BJ (cell line): ENCODE measurements at regions not wholly inside any gene's neighbourhood (a gene's known extent, or its start where the extent isn't known, plus 50 kb on each side); places are given as distances from the start of the nearest gene placed in this dataset.

Experiments
- CTCF ChIA-PET: fragments of 350-600 bp; formaldehyde crosslinking; extraction: SDS; loops from one replicate; lab custom pipeline; 2021; ENCODE audit warnings: antibody characterized with exemption, inconsistent platforms; lab: Yijun Ruan, JAX
- POLR2A ChIA-PET: fragments of 300-600 bp; sonication (Branson Sonifier 250); formaldehyde crosslinking; extraction: SDS; loops from one replicate; lab custom pipeline; 2021; ENCODE audit warnings: antibody characterized with exemption; lab: Charles Lee
- DNase-seq: peaks from one replicate; pipeline ENCODE4 v3.0.0-alpha.2; 2011; ENCODE audit warnings: low read depth
- H3K27me3 ChIP-seq: 2 replicates; pipeline ENCODE4 v1.6.0; 2011; ENCODE audit warnings: low read length; ENCODE audit not compliant: control insufficient read depth, insufficient read depth
- H3K36me3 ChIP-seq: 2 replicates; pipeline ENCODE4 v1.5.1; 2011; ENCODE audit warnings: low read length; ENCODE audit not compliant: control insufficient read depth, insufficient read depth
- H3K4me3 ChIP-seq: 2 replicates; pipeline ENCODE4 v1.5.1; 2011; ENCODE audit warnings: low read depth, mild to moderate bottlenecking, control low read depth, low read length
- CTCF ChIP-seq: IDR thresholded peaks from 2 replicates; pipeline ENCODE4 v1.5.1; 2011; ENCODE audit warnings: low read depth, mild to moderate bottlenecking, control low read depth, inconsistent platforms, low read length, moderate library complexity; ENCODE audit not compliant: insufficient read depth

GRCh38 chr18:73917046-73917445 is 230.6 kb downstream of the FBXO15 start:
- CTCF ChIA-PET, result no interaction called here
- no peak overlapping the region for H3K4me3 ChIP-seq
- H3K27me3 ChIP-seq, result 0 out of 2 replicates have a peak, but pooled peaks cover under 1% of the 10 kb centered on the region
- POLR2A ChIA-PET, result no interaction called here
- H3K36me3 ChIP-seq, result no peaks in the 10 kb centered on the region
- TF ChIP-seq CTCF, result no peak
- no peak for DNase-seq

GRCh38 chr18:73913505-73913904 is 234.1 kb downstream of the FBXO15 start:
- Histone ChIP-seq H3K4me3 (no peak overlapping the region), H3K27me3 (peaks cover 2% of the 10 kb centered on the region; the same call in 1 of the 2 replicates), H3K36me3 (no peaks in the 10 kb centered on the region)
- DNase-seq, result no peak
- no peak for TF ChIP-seq CTCF
- CTCF ChIA-PET, result no interaction called here
- POLR2A ChIA-PET, result no interaction called here

- Histone ChIP-seq H3K4me3 (no peak overlapping the region), H3K36me3 (no peaks in the 10 kb centered on the region), H3K27me3 (peaks cover 2% of the 10 kb centered on the region)
- no peak for DNase-seq
- TF ChIP-seq CTCF, result no peak
- CTCF ChIA-PET, result no interaction called here
- POLR2A ChIA-PET, result no interaction called here
Measured at GRCh38 chr18:73908323-73908722, 239.3 kb downstream of the FBXO15 start.

- ChIA-PET CTCF (no interaction called here), POLR2A (no interaction called here)
- TF ChIP-seq CTCF, result no peak
- Histone ChIP-seq H3K4me3 (no peak overlapping the region), H3K27me3 (no peaks in the 10 kb centered on the region), H3K36me3 (no peaks in the 10 kb centered on the region)
- no peak for DNase-seq
Measured at GRCh38 chr18:73901566-73901965, 246.1 kb downstream of the FBXO15 start.

GRCh38 chr18:73901151-73901550 is 246.5 kb downstream of the FBXO15 start:
- Histone ChIP-seq H3K27me3 (no peaks in the 10 kb centered on the region), H3K4me3 (no peak overlapping the region), H3K36me3 (no peaks in the 10 kb centered on the region)
- no peak for DNase-seq
- CTCF ChIA-PET, result no interaction called here
- no peak for TF ChIP-seq CTCF
- POLR2A ChIA-PET, result no interaction called here
